ENCODE measurements at regions not wholly inside any gene's neighbourhood (a gene's known extent, or its start where the extent isn't known, plus 50 kb on each side); places are given as distances from the start of the nearest gene placed in this dataset.

DNA sequence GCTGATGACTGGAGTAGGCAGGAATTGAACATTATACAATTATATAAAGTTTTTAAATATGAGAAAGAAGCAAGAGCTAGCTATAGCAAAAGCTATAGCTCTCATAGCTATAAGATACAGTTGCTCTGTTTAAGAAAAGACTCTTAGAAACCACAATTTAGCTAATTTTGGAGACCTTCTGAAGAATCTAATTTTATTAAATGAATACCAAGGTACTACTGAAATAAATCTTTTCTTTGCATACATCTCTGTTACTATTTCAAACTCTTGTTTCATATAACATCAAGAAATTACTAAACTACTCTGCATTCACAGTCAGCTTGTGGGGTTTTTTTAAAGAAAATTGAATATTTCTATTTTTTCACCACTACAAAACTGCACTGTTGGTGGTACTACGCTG, 568.7 kb upstream of the MARCKS start:
- no peaks in the 10 kb centered on the region for H3K27me3 Mint-ChIP-seq (ENCODE audit: low read depth)
- no peaks in the 10 kb centered on the region for H3K4me1 Mint-ChIP-seq (ENCODE audit: low read depth)
- no peak overlapping the region for H3K27ac Mint-ChIP-seq
- intact Hi-C loops (cut with micrococcal nuclease), result no loop called here
- H3K36me3 Mint-ChIP-seq (ENCODE audit: low read depth), result no peaks in the 10 kb centered on the region
- peaks cover 4% of the 10 kb centered on the region for H3K9me3 Mint-ChIP-seq
- H3K4me3 Mint-ChIP-seq, result no peak overlapping the region
- CTCF ChIA-PET, result interaction anchor here (1.6 kb wide), 1 partner anchor 19 kb away, joined by 4 read pairs; no protein-coding TSS in a partner anchor
- DNase-seq, result no peak

GRCh38 chr6:113289166-113289565, 568.0 kb upstream of the MARCKS start:
- peaks cover 2% of the 10 kb centered on the region for H3K9me3 Mint-ChIP-seq
- no peak for DNase-seq
- H3K36me3 Mint-ChIP-seq (ENCODE audit: low read depth), result no peaks in the 10 kb centered on the region
- CTCF ChIA-PET, result interaction anchor here (1.6 kb wide), 1 partner anchor 18 kb away, joined by 4 read pairs; no protein-coding TSS in a partner anchor
- no peak overlapping the region for H3K27ac Mint-ChIP-seq
- intact Hi-C loops (cut with micrococcal nuclease), result no loop called here
- no peaks in the 10 kb centered on the region for H3K27me3 Mint-ChIP-seq (ENCODE audit: low read depth)
- H3K4me3 Mint-ChIP-seq, result no peak overlapping the region
- no peaks in the 10 kb centered on the region for H3K4me1 Mint-ChIP-seq (ENCODE audit: low read depth)

- Mint-ChIP-seq H3K36me3 (ENCODE audit: low read depth) (no peaks in the 10 kb centered on the region), H3K9me3 (peaks cover 2% of the 10 kb centered on the region), H3K27ac (no peak overlapping the region), H3K4me1 (ENCODE audit: low read depth) (no peaks in the 10 kb centered on the region), H3K27me3 (ENCODE audit: low read depth) (no peaks in the 10 kb centered on the region), H3K4me3 (no peak overlapping the region)
- intact Hi-C loops (cut with micrococcal nuclease), result no loop called here
- CTCF ChIA-PET, result interaction anchor here (0.9 kb wide), 1 partner anchor 12 kb away, joined by 3 read pairs; no protein-coding TSS in a partner anchor
- no peak for DNase-seq
Measured at GRCh38 chr6:113290684-113291083, 566.5 kb upstream of the MARCKS start.

- no peaks in the 10 kb centered on the region for H3K27me3 Mint-ChIP-seq (ENCODE audit: low read depth)
- H3K36me3 Mint-ChIP-seq (ENCODE audit: low read depth), result no peaks in the 10 kb centered on the region
- no peaks in the 10 kb centered on the region for H3K9me3 Mint-ChIP-seq
- H3K27ac Mint-ChIP-seq, result no peak overlapping the region
- H3K4me3 Mint-ChIP-seq, result no peak overlapping the region
- H3K4me1 Mint-ChIP-seq (ENCODE audit: low read depth), result no peaks in the 10 kb centered on the region
- intact Hi-C loops (cut with micrococcal nuclease), result no loop called here
- CTCF ChIA-PET, result no interaction called here
- DNase-seq, result no peak
Measured at GRCh38 chr6:113291751-113292445, 565.2 kb upstream of the MARCKS start.

DNA sequence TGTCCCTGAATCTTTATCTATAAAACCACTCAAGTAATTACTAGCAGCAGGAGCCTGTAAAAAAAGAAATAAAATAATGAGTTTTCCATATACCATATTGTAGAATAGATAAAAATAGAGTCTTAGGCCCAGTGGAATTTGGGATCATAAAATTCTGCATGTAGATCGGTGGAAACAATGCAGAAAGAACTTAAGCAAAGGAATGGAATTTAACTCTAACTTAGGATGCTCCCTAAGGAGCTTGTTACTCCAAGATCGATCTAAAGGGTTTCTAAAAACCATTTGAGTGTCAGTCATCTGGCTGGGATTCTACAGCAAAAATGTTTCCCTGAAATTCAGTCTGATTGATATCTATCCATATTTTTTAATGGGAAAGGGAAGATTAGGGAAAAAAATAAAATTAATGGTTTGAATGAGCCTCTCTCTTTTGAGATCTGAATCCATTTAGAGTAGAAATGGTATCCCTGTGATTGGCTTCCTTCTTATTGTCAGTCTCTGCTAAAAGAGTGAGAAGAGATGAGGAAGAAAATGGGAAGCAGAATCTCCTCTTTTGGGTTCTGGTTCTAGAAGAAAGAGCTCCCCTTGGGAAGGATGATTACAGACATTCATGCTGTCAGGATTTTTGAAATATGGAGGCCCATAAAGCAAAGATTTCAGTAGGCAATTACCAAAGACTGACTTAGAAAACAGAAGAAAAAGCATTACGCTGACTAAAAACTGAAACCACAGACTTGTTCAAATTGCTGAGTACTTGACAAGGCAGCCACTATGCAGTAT, 564.3 kb upstream of the MARCKS start:
- CTCF ChIA-PET, result no interaction called here
- H3K36me3 Mint-ChIP-seq (ENCODE audit: low read depth), result no peaks in the 10 kb centered on the region
- H3K27ac Mint-ChIP-seq, result no peak overlapping the region
- DNase-seq, result no peak
- H3K27me3 Mint-ChIP-seq (ENCODE audit: low read depth), result no peaks in the 10 kb centered on the region
- H3K4me1 Mint-ChIP-seq (ENCODE audit: low read depth), result no peaks in the 10 kb centered on the region
- intact Hi-C loops (cut with micrococcal nuclease), result no loop called here
- H3K9me3 Mint-ChIP-seq, result no peaks in the 10 kb centered on the region
- no peak overlapping the region for H3K4me3 Mint-ChIP-seq

GRCh38 chr6:113293423-113293740, 563.8 kb upstream of the MARCKS start:
- H3K27me3 Mint-ChIP-seq (ENCODE audit: low read depth), result no peaks in the 10 kb centered on the region
- intact Hi-C loops (cut with micrococcal nuclease), result no loop called here
- H3K27ac Mint-ChIP-seq, result no peak overlapping the region
- H3K4me1 Mint-ChIP-seq (ENCODE audit: low read depth), result no peaks in the 10 kb centered on the region
- CTCF ChIA-PET, result no interaction called here
- no peak for DNase-seq
- H3K4me3 Mint-ChIP-seq, result no peak overlapping the region
- H3K9me3 Mint-ChIP-seq, result no peaks in the 10 kb centered on the region
- no peaks in the 10 kb centered on the region for H3K36me3 Mint-ChIP-seq (ENCODE audit: low read depth)

DNA sequence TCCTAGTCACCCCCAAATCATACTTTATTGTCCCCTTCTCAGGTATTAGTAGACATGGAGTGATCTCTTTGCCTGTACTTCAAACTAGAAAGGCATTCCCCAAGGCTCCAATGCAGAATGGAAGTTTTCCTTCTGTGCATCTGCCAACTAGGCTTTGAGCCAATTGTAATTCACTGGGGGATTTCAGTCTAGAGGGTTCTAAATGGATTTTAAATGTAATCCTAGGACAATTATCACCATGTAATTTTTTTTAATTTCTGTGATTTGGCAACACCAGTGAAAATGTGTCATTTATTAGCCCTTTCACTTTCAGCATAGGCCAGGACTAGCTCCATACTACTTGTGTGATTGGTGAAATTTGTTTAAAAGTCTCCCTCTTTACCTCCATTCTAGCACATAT, 557.6 kb upstream of the MARCKS start:
- Mint-ChIP-seq H3K27ac (no peak overlapping the region), H3K36me3 (ENCODE audit: low read depth) (no peaks in the 10 kb centered on the region), H3K4me3 (no peak overlapping the region), H3K9me3 (no peaks in the 10 kb centered on the region), H3K27me3 (ENCODE audit: low read depth) (peaks cover 2% of the 10 kb centered on the region), H3K4me1 (ENCODE audit: low read depth) (no peaks in the 10 kb centered on the region)
- no peak for DNase-seq
- CTCF ChIA-PET, result no interaction called here
- intact Hi-C loops (cut with micrococcal nuclease), result no loop called here

- peaks cover 2% of the 10 kb centered on the region for H3K27me3 Mint-ChIP-seq (ENCODE audit: low read depth)
- no peak overlapping the region for H3K4me3 Mint-ChIP-seq
- no peak for DNase-seq
- CTCF ChIA-PET, result no interaction called here
- H3K27ac Mint-ChIP-seq, result no peak overlapping the region
- H3K9me3 Mint-ChIP-seq, result no peaks in the 10 kb centered on the region
- intact Hi-C loops (cut with micrococcal nuclease), result no loop called here
- H3K36me3 Mint-ChIP-seq (ENCODE audit: low read depth), result no peaks in the 10 kb centered on the region
- H3K4me1 Mint-ChIP-seq (ENCODE audit: low read depth), result no peaks in the 10 kb centered on the region
Measured at GRCh38 chr6:113301651-113302050, 555.5 kb upstream of the MARCKS start.

GRCh38 chr6:113304116-113304515, 553.0 kb upstream of the MARCKS start:
- Mint-ChIP-seq H3K36me3 (ENCODE audit: low read depth) (no peaks in the 10 kb centered on the region), H3K27ac (no peak overlapping the region), H3K9me3 (no peaks in the 10 kb centered on the region), H3K27me3 (ENCODE audit: low read depth) (peaks cover 2% of the 10 kb centered on the region), H3K4me1 (ENCODE audit: low read depth) (no peaks in the 10 kb centered on the region), H3K4me3 (no peak overlapping the region)
- CTCF ChIA-PET, result no interaction called here
- intact Hi-C loops (cut with micrococcal nuclease), result no loop called here
- DNase-seq, result no peak

DNA sequence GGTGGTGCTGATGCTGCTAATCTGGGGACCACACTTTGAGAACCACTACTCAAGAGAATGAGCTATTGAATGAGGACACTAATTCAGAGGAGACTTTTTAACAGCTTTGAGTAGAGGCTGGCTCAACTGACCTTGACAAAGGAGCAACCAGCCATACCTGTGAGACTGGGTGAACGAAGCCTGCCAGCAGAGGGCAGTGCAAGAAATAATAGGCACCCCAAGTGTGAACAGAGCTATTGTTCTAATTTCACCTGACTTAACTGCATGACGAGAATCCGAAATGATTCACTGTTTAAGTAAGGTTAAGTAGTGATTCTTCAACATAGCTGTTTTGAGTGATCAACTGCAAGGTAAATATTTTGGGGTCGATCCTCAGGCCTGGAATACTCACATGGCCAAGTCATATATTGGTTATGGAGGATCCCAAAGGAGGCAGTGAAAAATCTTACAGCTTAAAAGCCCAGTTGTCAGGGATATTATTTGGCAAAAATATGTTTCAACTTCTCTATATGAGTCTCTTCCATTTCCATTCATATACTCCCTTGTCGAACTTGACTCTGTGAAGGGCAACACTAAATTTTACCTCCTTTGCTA, 550.5 kb upstream of the MARCKS start:
- Mint-ChIP-seq H3K4me3 (no peak overlapping the region), H3K27me3 (ENCODE audit: low read depth) (no peaks in the 10 kb centered on the region), H3K27ac (no peak overlapping the region), H3K36me3 (ENCODE audit: low read depth) (no peaks in the 10 kb centered on the region), H3K9me3 (no peaks in the 10 kb centered on the region), H3K4me1 (ENCODE audit: low read depth) (no peaks in the 10 kb centered on the region)
- intact Hi-C loops (cut with micrococcal nuclease), result loop anchor here (1.0 kb wide), 2 partner anchors 553 to 603 kb away; no protein-coding TSS in a partner anchor
- CTCF ChIA-PET, result interaction anchor here (0.7 to 1.5 kb wide), 10 partner anchors 9 to 680 kb away, joined by 3 to 7 read pairs (median 3); no protein-coding TSS in a partner anchor
- DNase-seq, result peak; percentile 65

- CTCF ChIA-PET, result interaction anchor here (0.6 kb wide), 1 partner anchor 139 kb away, joined by 3 read pairs; no protein-coding TSS in a partner anchor
- intact Hi-C loops (cut with micrococcal nuclease), result no loop called here
- H3K27ac Mint-ChIP-seq, result no peak overlapping the region
- no peaks in the 10 kb centered on the region for H3K36me3 Mint-ChIP-seq (ENCODE audit: low read depth)
- no peaks in the 10 kb centered on the region for H3K9me3 Mint-ChIP-seq
- H3K27me3 Mint-ChIP-seq (ENCODE audit: low read depth), result no peaks in the 10 kb centered on the region
- DNase-seq, result no peak
- no peaks in the 10 kb centered on the region for H3K4me1 Mint-ChIP-seq (ENCODE audit: low read depth)
- no peak overlapping the region for H3K4me3 Mint-ChIP-seq
Measured at GRCh38 chr6:113308266-113308665, 548.9 kb upstream of the MARCKS start.

GRCh38 chr6:113313841-113314240, 543.3 kb upstream of the MARCKS start:
- Mint-ChIP-seq H3K4me3 (no peak overlapping the region), H3K9me3 (no peaks in the 10 kb centered on the region), H3K27ac (no peak overlapping the region), H3K36me3 (ENCODE audit: low read depth) (no peaks in the 10 kb centered on the region), H3K27me3 (ENCODE audit: low read depth) (no peaks in the 10 kb centered on the region), H3K4me1 (ENCODE audit: low read depth) (no peaks in the 10 kb centered on the region)
- no peak for DNase-seq
- intact Hi-C loops (cut with micrococcal nuclease), result no loop called here
- CTCF ChIA-PET, result no interaction called here

- H3K27me3 Mint-ChIP-seq (ENCODE audit: low read depth), result no peaks in the 10 kb centered on the region
- no peak overlapping the region for H3K27ac Mint-ChIP-seq
- no peaks in the 10 kb centered on the region for H3K9me3 Mint-ChIP-seq
- DNase-seq, result no peak
- CTCF ChIA-PET, result no interaction called here
- H3K36me3 Mint-ChIP-seq (ENCODE audit: low read depth), result no peaks in the 10 kb centered on the region
- intact Hi-C loops (cut with micrococcal nuclease), result no loop called here
- H3K4me3 Mint-ChIP-seq, result no peak overlapping the region
- no peaks in the 10 kb centered on the region for H3K4me1 Mint-ChIP-seq (ENCODE audit: low read depth)
Measured at GRCh38 chr6:113315165-113315564, 542.0 kb upstream of the MARCKS start.

Measured in activated naive CD4-positive, alpha-beta T cell treated with anti-CD3 and anti-CD28 coated beads for 36 hours (primary cell).